ENCODE measurements at regions not wholly inside any gene's neighbourhood (a gene's known extent, or its start where the extent isn't known, plus 50 kb on each side); places are given as distances from the start of the nearest gene placed in this dataset.
"Not testable (repeated sequence)": the region's sequence is repeated elsewhere in the genome, so short reads cannot be mapped to it uniquely, and the experiment has no call there.

DNA sequence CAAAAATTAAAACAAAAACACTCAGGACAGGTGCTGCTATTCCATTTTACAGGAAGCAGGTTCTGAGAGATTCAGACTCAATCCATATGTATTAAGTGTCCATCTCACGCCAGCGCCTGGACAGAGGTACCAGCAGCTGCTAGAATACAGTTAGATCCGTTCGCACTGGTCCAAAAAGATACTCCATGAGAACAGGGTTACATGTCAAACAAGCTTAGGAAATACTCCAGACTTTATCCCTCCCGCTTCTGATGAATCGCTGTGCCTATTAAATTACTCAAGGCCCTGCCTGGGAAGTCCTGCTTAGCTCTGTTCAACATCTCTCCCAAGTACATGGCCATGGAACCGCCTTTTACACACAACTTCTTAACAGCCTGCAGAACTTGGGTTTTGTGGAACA, 50.2 kb upstream of the SLC35C1 start:
- H3K27ac Mint-ChIP-seq = no peak overlapping the region
- H3K27me3 Mint-ChIP-seq = peaks cover 42% of the 10 kb centered on the region
- no peak overlapping the region for H3K4me3 Mint-ChIP-seq
- H3K9me3 Mint-ChIP-seq = no peaks in the 10 kb centered on the region
- H3K4me1 Mint-ChIP-seq (ENCODE audit: low read depth) = no peaks in the 10 kb centered on the region
- DNase-seq = no peak
- no peaks in the 10 kb centered on the region for H3K36me3 Mint-ChIP-seq (ENCODE audit: low read depth)

DNA sequence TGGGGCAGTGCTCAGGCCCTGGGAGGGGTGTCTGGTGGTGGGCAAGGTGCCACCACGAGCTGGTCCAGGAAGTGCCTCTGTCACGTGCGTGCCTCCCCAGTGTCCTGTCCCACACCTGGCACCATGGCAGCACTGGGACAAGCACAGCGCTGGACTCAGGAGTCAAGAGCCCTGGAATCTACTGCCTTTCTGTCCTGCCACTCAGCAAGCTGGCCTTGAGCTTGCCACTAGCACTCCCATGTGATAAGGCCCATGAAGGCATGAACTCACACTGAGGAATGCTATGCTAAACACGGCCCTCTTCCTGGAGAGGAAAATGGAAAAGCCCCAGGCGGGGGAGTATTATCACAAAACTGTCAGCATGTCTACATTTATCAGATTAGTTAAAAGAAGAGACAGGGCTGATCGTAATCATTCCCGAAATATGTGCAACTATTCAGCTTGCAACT, 50.7 kb upstream of the SLC35C1 start:
- Mint-ChIP-seq H3K36me3 (ENCODE audit: low read depth) (no peaks in the 10 kb centered on the region), H3K9me3 (no peaks in the 10 kb centered on the region), H3K27ac (no peak overlapping the region), H3K4me3 (no peak overlapping the region), H3K27me3 (peaks cover 42% of the 10 kb centered on the region), H3K4me1 (ENCODE audit: low read depth) (no peaks in the 10 kb centered on the region)
- no peak for DNase-seq

DNA sequence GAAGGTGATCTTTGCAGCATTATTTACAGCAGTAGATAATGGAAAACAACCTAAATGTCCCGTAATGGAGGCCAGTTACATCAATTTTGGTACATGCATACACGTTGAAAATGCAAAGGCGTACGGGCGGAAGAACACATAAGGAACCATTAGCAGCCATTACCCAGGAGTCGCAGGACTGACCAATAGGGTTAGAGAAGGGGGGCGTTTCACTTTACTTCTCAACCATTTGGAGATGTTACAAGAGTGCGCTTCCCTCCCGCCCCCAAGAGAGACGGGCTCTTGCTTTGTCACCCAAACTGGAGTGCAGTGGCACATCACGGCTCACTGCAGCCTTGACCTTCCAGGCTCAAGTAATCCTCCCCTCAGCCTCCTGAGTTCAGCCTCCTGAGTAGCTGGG, 52.8 kb upstream of the SLC35C1 start:
- peaks cover 42% of the 10 kb centered on the region for H3K27me3 Mint-ChIP-seq

DNA sequence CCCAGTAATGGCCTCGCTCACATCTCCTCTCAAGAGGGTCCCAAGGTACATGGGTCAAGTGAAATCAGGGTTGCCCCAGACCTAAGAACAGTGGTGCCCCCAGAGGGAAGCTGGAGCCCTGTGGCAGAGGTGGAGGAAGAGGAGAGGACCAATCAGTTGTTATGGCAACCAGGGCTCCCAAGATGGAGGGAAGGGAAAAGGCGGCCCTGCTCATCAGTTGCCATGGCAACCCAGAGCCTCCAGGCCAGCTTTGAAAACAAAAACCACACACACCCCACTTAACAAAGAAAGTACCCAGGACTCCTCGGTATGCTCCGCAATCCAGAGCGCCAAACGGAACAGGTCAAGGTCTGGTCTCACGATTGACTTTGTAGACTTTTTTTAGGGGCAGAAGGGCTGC, 53.5 kb upstream of the SLC35C1 start:
- DNase-seq = no peak
- Mint-ChIP-seq H3K4me1 (ENCODE audit: low read depth) (no peaks in the 10 kb centered on the region), H3K36me3 (ENCODE audit: low read depth) (no peaks in the 10 kb centered on the region), H3K27me3 (peaks cover 42% of the 10 kb centered on the region), H3K27ac (no peak overlapping the region), H3K4me3 (no peak overlapping the region), H3K9me3 (no peaks in the 10 kb centered on the region)

More for the DNA sequence above, 52.8 kb upstream of the SLC35C1 start:
- H3K36me3 Mint-ChIP-seq (ENCODE audit: low read depth) = no peaks in the 10 kb centered on the region
- DNase-seq = no peak
- H3K27ac Mint-ChIP-seq = no peak overlapping the region
- H3K9me3 Mint-ChIP-seq = no peaks in the 10 kb centered on the region
- H3K4me3 Mint-ChIP-seq = no peak overlapping the region
- H3K4me1 Mint-ChIP-seq (ENCODE audit: low read depth) = no peaks in the 10 kb centered on the region

DNA sequence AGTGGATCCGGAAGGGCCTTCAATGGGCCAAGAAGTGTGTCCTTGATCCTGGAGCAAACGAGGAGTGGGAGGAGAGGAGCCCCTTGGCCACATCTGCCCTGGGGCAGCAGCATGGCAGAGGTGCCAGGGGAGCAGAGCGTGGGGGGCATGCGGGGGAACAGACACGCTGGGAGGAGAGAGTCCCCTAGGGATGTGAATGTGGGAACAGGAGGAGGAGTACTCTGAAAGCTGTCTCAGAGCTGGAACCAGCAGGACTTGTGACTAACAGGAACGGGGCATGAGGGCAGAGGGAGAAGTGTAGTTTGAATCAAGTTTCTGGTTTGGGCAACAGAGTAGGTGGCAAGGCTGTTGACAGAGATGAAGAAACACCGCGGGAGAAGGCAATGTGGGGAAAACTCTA, 54.5 kb upstream of the SLC35C1 start:
- no peak overlapping the region for H3K27ac Mint-ChIP-seq
- DNase-seq = no peak
- no peaks in the 10 kb centered on the region for H3K9me3 Mint-ChIP-seq

DNA sequence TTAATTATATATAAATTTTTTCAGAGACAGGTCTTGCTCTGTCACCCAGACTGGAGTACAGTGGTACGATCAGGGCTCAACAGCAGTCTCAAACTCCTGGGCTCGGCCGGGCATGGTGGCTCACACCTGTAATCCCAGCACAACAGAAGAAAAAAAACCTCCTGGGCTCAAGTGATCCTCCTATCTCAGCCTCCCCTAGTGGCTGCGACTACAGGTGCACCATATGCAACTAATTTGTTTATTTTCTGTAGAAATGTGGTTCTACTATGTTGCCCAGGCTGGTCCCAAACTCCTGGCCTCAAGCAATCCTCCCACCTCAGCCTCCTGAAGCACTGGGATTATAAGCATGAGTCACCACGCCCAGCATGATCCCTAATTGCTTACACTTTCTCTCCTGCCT, 56.1 kb upstream of the SLC35C1 start:
- Mint-ChIP-seq H3K4me1 (ENCODE audit: low read depth) (no peaks in the 10 kb centered on the region), H3K36me3 (ENCODE audit: low read depth) (no peaks in the 10 kb centered on the region), H3K4me3 (no peak overlapping the region), H3K27me3 (peaks cover 29% of the 10 kb centered on the region), H3K27ac (no peak overlapping the region), H3K9me3 (no peaks in the 10 kb centered on the region)
- DNase-seq = no peak

More for the DNA sequence above, 54.5 kb upstream of the SLC35C1 start:
- Mint-ChIP-seq H3K36me3 (ENCODE audit: low read depth) (no peaks in the 10 kb centered on the region), H3K4me3 (no peak overlapping the region), H3K4me1 (ENCODE audit: low read depth) (no peaks in the 10 kb centered on the region), H3K27me3 (peaks cover 36% of the 10 kb centered on the region)

DNA sequence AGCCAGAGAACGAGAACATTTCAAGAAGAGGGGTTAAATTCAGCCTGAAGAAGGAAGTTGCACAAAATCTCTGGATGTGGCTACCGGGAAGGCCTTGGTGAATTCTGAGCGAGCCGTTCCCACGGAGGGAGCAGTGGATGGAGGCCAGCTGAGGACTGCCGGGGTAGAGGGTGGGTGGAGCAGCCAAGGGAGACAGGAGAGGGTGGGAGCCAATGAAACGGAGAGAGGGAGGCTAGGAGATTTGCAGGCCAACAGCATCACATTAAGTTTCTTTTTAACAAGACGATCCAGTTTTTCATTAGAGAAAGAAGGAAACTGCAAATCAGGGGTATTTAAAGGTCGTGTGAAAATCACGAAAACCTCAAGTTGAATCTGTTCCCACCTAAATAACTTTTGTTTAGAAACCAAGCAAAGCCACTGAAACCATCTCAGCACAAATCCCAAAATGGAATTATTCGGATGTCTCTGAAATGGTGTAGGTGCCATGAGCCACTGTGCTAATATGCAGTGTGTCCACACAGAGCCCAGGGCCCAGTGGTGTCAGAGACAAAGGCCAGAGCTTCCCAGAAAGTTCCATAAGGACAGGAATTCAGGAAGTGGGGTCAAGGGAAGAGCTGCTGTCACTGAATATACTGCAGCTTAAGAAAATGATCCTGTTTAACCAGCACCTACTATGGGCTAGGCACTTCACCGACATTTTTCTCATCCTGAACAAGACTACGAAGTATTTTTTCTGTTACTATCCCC, 59.7 kb upstream of the SLC35C1 start:
- Mint-ChIP-seq H3K4me3 (no peak overlapping the region), H3K4me1 (ENCODE audit: low read depth) (no peaks in the 10 kb centered on the region), H3K36me3 (ENCODE audit: low read depth) (no peaks in the 10 kb centered on the region), H3K27ac (no peak overlapping the region), H3K9me3 (no peaks in the 10 kb centered on the region), H3K27me3 (peaks cover 6% of the 10 kb centered on the region)
- no peak for DNase-seq

DNA sequence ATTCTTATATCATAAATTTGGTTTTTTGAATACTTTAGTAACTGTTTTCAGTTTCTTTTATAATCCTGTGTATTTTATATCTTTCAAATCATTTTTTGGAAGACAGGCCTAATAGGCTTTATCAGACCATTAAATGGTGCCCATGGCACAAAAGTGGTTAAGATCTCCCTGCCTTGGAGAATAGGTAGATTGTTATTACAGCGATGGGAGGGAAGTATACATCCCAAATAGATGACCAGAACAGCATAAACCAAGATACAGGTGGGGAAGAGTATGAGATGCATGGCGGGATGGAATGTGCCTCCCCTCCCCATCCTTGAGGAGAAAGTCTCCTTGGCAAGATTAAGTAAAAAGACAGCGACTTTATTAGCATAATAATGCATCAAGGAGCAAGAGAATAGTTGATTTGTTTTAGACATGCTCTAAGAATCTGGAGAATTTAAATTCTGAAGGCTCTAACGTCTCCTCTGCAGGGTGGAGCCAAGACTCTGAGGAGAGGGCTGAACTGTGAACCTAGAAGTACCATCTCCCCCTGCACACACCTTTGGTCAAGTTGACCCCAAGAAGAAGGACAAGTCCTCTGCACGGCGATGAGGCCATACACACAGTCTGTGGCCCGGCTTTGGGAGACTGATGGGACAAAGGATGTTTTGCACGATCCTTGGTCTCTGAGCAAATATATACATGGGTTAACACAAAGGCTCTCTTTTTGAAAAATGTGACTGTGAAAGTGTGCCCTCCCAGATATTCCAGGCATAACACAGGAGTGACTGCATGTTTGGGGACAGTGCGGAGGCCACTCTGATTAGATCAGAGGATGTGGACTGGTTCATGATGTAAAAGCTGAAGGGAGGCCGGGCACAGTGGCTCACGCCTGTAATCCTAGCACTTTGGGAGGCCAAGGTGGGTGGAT, 61.1 kb upstream of the SLC35C1 start:
- H3K36me3 Mint-ChIP-seq (ENCODE audit: low read depth) = no peaks in the 10 kb centered on the region
- no peaks in the 10 kb centered on the region for H3K4me1 Mint-ChIP-seq (ENCODE audit: low read depth)
- H3K27me3 Mint-ChIP-seq = peaks cover 3% of the 10 kb centered on the region
- H3K4me3 Mint-ChIP-seq = no peak overlapping the region
- H3K9me3 Mint-ChIP-seq = no peaks in the 10 kb centered on the region
- no peak for DNase-seq
- no peak overlapping the region for H3K27ac Mint-ChIP-seq

DNA sequence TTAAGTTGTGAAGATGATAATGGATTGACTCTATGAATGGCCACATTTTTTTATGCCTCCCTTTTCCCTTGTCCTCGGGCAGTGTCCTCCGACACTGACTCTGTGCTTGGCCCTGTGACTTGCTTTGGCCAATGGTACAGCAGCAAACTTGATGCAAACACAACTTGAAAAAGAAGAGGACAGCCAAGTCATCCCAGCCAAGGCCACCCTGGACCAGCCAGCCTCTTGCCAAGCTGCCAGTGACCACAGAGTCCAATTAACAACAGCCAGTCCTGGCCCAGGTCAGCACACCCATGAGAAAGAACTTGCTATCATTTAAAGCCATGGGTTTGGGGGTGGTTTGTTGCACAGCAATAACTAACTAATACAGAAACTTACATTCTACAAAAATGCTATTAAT, 63.4 kb upstream of the SLC35C1 start:
- Mint-ChIP-seq H3K27me3 (peaks cover 3% of the 10 kb centered on the region), H3K27ac (no peak overlapping the region), H3K4me3 (no peak overlapping the region), H3K36me3 (ENCODE audit: low read depth) (no peaks in the 10 kb centered on the region), H3K4me1 (ENCODE audit: low read depth) (peaks cover 6% of the 10 kb centered on the region), H3K9me3 (no peaks in the 10 kb centered on the region)
- DNase-seq = no peak

DNA sequence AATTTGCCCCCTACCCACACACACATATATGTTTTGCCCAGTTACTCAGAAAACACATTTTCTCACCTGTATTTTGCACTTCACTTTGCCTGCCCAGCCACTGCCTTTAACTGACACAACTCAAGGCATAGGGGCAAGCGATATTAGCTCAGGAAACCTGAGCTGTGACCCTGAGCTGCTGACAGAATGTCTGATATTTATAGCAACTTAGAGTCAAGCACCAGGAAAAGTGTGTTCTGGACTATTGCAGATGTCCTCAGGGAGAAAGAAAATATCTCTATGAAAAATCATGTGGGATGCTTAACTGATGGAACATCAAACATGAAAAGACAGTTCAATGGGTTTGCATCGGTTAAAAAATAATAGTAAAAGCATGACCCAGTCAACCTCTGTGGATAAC, 63.9 kb upstream of the SLC35C1 start:
- Mint-ChIP-seq H3K9me3 (no peaks in the 10 kb centered on the region), H3K36me3 (ENCODE audit: low read depth) (no peaks in the 10 kb centered on the region), H3K27me3 (peaks cover 3% of the 10 kb centered on the region), H3K27ac (no peak overlapping the region), H3K4me1 (ENCODE audit: low read depth) (peaks cover 8% of the 10 kb centered on the region), H3K4me3 (no peak overlapping the region)
- no peak for DNase-seq

DNA sequence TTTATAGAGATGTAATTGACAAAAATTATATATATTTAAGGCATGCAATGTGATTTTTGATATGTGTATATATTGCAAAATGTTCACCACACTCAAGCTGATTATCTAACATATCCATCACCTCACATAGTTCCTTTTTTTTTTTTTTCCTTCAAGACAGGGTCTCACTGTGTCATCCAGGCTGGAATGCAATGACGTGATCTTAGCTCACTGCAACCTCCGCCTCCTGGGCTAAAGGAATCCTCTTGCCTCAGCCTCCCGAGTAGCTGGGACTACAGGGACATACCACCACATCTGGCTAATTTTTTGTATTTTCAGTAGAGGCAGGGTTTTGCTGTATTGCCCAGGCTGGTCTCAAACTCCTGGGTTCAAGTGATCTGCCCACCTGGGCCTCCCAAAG, 65.1 kb upstream of the SLC35C1 start:
- no peak for DNase-seq
- Mint-ChIP-seq H3K27me3 (peaks cover 3% of the 10 kb centered on the region), H3K4me3 (no peak overlapping the region), H3K27ac (no peak overlapping the region), H3K4me1 (ENCODE audit: low read depth) (peaks cover 9% of the 10 kb centered on the region), H3K9me3 (no peaks in the 10 kb centered on the region), H3K36me3 (ENCODE audit: low read depth) (no peaks in the 10 kb centered on the region)

DNA sequence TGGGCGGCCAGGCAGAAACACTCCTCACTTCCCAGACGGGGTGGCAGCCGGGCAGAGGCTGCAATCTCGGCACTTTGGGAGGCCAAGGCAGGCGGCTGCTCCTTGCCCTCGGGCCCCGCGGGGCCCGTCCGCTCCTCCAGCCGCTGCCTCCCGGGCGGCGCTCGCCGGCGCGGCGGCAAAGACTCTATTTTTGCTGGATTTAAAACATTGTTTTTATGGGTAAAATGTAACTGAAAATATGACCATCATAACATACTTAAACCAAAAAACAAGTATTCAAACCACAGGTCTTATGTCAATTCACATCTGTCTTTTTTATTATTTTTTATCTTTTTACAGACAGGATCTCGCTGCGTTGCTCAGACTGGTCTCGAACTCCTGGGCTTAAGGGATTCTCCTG, 65.9 kb upstream of the SLC35C1 start:
- not testable (repeated sequence) for H3K36me3 Mint-ChIP-seq (ENCODE audit: low read depth); H3K27me3 Mint-ChIP-seq; H3K4me3 Mint-ChIP-seq; H3K4me1 Mint-ChIP-seq (ENCODE audit: low read depth); H3K9me3 Mint-ChIP-seq; DNase-seq; H3K27ac Mint-ChIP-seq

DNA sequence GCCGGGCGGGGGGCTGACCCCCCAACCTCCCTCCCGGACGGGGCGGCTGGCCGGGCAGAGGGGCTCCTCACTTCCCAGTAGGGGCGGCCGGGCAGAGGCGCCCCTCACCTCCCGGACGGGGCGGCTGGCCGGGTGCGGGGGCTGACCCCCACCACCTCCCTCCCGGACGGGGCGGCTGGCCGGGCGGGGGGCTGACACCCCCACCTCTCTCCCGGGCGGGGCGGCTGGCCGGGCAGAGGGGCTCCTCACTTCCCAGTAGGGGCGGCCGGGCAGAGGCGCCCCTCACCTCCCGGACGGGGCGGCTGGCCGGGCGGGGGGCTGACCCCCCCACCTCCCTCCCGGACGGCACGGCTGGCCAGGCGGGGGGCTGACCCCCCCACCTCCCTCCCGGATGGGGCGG, 66.8 kb upstream of the SLC35C1 start:
- DNase-seq; H3K36me3 Mint-ChIP-seq (ENCODE audit: low read depth); H3K4me3 Mint-ChIP-seq; H3K4me1 Mint-ChIP-seq (ENCODE audit: low read depth); H3K9me3 Mint-ChIP-seq; H3K27ac Mint-ChIP-seq: not testable (repeated sequence)
- peaks cover 13% of the 10 kb centered on the region for H3K27me3 Mint-ChIP-seq

DNA sequence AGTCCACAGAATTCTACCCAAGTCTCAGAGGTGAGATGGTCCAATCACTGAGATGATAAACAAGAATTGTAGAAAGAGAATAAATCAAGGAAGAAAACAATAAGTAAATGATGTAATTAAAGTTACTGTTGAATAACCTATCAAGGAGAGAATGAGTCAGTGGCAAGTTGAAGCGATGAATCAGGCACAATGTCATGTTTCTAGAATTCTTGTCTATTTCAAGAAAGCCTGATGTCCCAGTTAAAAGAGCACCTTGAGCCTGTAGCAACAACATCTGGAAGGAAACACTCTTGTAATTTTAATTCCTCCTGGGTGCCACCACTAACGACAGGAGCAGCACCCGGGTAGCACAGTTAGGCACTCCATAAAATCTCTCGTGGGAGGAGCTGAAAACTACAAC, 67.9 kb upstream of the SLC35C1 start:
- Mint-ChIP-seq H3K9me3 (no peaks in the 10 kb centered on the region), H3K36me3 (ENCODE audit: low read depth) (no peaks in the 10 kb centered on the region), H3K27me3 (peaks cover 13% of the 10 kb centered on the region), H3K27ac (peak overlapping the region; percentile 62), H3K4me1 (ENCODE audit: low read depth) (peaks cover 9% of the 10 kb centered on the region), H3K4me3 (no peak overlapping the region)
- DNase-seq = no peak

DNA sequence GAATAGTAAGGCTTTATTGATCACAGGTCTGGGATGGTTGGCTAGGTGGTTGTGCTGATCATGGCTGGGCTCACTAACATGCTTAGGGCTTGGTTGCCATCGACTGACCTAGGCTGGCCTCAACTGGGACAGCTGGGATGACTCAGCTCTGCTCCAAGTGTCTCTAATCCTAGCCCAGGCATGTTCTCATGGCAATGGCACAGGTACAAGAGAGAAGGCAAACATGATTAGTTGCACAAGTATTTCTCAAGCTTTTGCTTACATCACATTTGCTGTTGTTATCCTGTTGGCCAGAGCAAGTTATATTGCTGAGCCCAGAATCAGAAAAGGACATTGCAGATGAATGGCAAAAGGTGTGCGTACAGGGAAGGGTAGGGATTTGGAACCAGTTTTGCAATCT, 68.5 kb upstream of the SLC35C1 start:
- peaks cover 11% of the 10 kb centered on the region for H3K27me3 Mint-ChIP-seq
- peaks cover 9% of the 10 kb centered on the region for H3K4me1 Mint-ChIP-seq (ENCODE audit: low read depth)
- no peaks in the 10 kb centered on the region for H3K36me3 Mint-ChIP-seq (ENCODE audit: low read depth)
- DNase-seq = no peak
- H3K27ac Mint-ChIP-seq = no peak overlapping the region
- no peak overlapping the region for H3K4me3 Mint-ChIP-seq
- H3K9me3 Mint-ChIP-seq = no peaks in the 10 kb centered on the region

Data from activated T-cell treated with anti-CD3 and anti-CD28 coated beads, Interleukin-2, amount 50 U/mL, for 24 hours (primary cell).